HUES64 (cell line): ENCODE measurements at regions not wholly inside any gene's neighbourhood (a gene's known extent, or its start where the extent isn't known, plus 50 kb on each side); places are given as distances from the start of the nearest gene placed in this dataset.

Source experiments
- H3K27ac ChIP-seq: 2 replicates; pipeline ENCODE4 v1.7.0; 2013; ENCODE audit warnings: low read depth, low read length, inconsistent platforms
- H3K27me3 ChIP-seq: 2 replicates; pipeline ENCODE4 v1.6.1; 2013; ENCODE audit warnings: mild to moderate bottlenecking, low read length; ENCODE audit not compliant: insufficient read depth
- H3K36me3 ChIP-seq: 2 replicates; pipeline ENCODE4 v1.6.1; 2013; ENCODE audit warnings: mild to moderate bottlenecking, low read length; ENCODE audit not compliant: insufficient read depth
- H3K4me1 ChIP-seq: 2 replicates; pipeline ENCODE4 v1.6.1; 2013; ENCODE audit warnings: mild to moderate bottlenecking, low read length, moderate library complexity; ENCODE audit not compliant: insufficient read depth
- H3K4me3 ChIP-seq: 2 replicates; pipeline ENCODE4 v1.5.1; 2013; ENCODE audit warnings: mild to moderate bottlenecking, low read length, moderate library complexity
- H3K9ac ChIP-seq: 2 replicates; pipeline ENCODE4 v1.6.1; 2013; ENCODE audit warnings: mild to moderate bottlenecking, low read depth, low read length
- H3K9me3 ChIP-seq: 2 replicates; pipeline ENCODE4 v1.6.1; 2013; ENCODE audit warnings: low read depth, low read length; ENCODE audit not compliant: insufficient read depth
- WGBS: fragments of 150-250, 120-280 bp; methylation state at CpG from one replicate; pipeline ENCODE4 v1.1.7; 2013; ENCODE audit warnings: missing lambda C conversion rate; 5-methylcytosine and 5-hydroxymethylcytosine counted together

GRCh38 chr9:89797937-89798455 lies 193.2 kb downstream of the GADD45G start:
- H3K4me1 ChIP-seq = no peaks in the 10 kb centered on the region
- no peak overlapping the region for H3K4me3 ChIP-seq
- H3K36me3 ChIP-seq = no peaks in the 10 kb centered on the region
- no peak overlapping the region for H3K27ac ChIP-seq
- H3K9me3 ChIP-seq = no peaks in the 10 kb centered on the region
- H3K27me3 ChIP-seq = no peaks in the 10 kb centered on the region
- WGBS = 84% methylated on average over 8 of the region's 8 CpGs
- H3K9ac ChIP-seq = no peak overlapping the region

DNA sequence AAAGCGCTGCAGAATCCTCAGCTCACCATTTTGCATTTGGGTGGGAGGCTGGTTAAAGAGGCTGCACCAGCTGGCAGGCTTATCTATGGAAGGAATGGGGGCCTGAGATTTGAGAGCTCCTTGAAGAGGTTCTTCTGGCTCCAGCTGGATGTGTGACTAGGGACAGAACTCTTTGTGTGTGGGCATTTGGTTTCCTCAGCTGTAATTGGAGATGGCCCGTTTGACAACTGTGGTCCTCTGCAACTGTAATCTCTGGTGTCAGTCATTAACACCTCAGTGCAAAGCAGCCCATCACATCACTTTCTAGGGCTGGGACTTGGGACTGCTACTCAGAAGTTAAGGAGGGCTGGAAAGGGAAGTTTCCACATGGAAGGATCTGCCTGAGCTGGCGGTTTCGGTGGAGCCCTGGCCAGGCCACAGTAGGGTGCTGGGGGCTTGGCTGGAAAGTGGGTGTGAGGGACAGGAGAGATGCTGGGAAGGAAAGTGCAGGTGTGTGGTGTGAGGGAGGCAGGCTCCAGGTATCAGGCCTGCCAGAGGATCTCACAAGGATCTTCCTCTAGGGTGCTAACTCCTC lies 193.8 kb downstream of the GADD45G start:
- Histone ChIP-seq H3K4me3 (no peak overlapping the region), H3K36me3 (no peaks in the 10 kb centered on the region), H3K9ac (no peak overlapping the region), H3K27ac (no peak overlapping the region), H3K27me3 (no peaks in the 10 kb centered on the region), H3K4me1 (no peaks in the 10 kb centered on the region), H3K9me3 (no peaks in the 10 kb centered on the region)
- 87% methylated on average over 4 of the region's 4 CpGs for WGBS

DNA sequence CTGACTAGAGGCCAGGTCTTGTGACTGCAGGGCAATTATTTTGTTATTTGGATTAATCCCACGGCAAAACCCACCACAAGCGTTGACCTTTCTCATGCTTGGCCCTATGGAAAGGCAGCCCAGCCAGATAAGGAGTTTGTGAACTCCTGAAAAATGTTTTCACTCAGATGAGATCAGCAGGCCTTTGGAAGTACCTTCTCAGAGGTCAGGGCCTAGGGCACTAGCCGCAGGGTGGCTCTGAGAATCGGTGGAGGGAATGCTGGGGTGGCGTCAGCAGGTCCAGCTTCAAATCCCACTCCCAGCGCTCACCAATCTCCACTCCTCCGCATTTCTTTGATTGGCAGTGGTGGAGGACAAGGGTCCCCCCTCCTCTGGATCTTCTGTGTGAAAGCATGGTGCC lies 194.4 kb downstream of the GADD45G start:
- WGBS = 99% methylated on average over 7 of the region's 7 CpGs
- Histone ChIP-seq H3K9ac (no peak overlapping the region), H3K27ac (no peak overlapping the region), H3K9me3 (no peaks in the 10 kb centered on the region), H3K27me3 (no peaks in the 10 kb centered on the region), H3K36me3 (no peaks in the 10 kb centered on the region), H3K4me1 (peaks cover under 1% of the 10 kb centered on the region; the same call in 1 of the 2 replicates), H3K4me3 (no peak overlapping the region)

- WGBS = 88% methylated on average over 3 of the region's 3 CpGs
- Histone ChIP-seq H3K4me3 (no peak overlapping the region), H3K27ac (no peak overlapping the region), H3K36me3 (no peaks in the 10 kb centered on the region), H3K4me1 (peaks cover 6% of the 10 kb centered on the region), H3K9me3 (no peaks in the 10 kb centered on the region), H3K9ac (no peak overlapping the region), H3K27me3 (no peaks in the 10 kb centered on the region)
These were observed 195.0 kb downstream of the GADD45G start for GRCh38 chr9:89799766-89800165.

DNA sequence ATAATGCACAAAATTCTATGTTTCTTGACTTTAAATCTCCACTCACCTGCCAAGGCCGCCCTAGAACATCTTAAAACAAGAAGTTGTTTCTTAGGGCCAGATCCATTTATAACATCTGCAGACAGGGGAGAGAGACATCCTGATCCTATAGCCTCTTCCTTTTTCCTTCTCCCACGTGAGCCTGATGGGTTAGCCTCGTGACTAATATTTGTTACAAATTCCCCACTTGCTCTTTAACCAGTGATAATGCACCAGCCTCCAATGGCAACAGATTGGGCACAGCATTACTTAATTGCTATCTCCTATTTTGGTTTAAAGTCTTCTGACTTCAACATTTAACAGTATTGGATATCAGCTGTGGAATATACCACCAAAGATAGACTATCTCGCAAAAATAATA lies 196.5 kb downstream of the GADD45G start:
- Histone ChIP-seq H3K9me3 (no peaks in the 10 kb centered on the region), H3K9ac (no peak overlapping the region), H3K4me3 (no peak overlapping the region), H3K27ac (no peak overlapping the region), H3K27me3 (no peaks in the 10 kb centered on the region), H3K36me3 (no peaks in the 10 kb centered on the region), H3K4me1 (peaks cover 13% of the 10 kb centered on the region)
- whole genome bisulfite sequencing = 98% methylated on average over 4 of the region's 4 CpGs

DNA sequence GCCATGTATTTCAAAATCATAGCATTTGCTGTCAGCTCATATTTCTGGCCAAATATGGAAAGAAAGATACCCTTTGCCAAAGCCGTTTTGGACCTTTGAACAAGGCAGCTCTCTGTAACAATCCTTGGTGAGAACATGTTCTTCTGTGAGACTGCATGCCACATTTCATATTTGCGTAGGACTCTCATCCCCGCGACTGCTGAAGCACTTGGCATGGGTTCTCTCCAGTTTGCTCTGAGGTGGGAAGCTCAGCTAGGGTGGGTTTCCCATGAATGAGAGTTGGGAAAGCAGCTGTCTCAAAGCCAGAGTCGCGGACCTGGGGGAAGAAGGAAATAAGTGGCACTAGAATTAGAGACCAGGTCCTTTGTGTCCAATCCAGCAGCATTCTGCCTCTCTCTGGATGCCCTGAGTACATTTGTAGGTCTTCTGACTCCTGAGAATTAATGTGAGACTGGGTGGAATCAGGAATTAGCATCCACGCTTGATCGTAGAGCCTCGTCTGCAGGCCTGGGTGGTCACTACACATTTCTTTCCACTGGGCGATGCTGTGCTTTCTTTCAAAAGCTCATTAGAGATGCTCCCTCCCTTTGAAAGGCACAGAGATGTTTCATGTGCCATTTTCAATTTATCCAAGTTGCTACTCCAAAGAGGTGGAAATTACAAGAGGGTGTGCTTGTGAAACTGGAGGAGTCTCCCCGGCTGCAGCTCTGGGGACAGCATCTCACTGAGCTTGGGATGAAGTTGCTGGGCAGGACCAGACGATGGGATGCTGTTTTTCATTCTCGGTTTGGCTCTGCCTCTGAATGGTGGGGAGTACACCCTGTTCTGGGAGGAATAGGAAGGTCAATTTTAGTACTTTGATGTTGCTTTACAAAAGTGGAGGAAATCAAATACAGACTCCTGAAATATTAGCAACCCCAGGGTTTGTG lies 197.2 kb downstream of the GADD45G start:
- 84% methylated on average over 13 of the region's 13 CpGs for WGBS
- H3K27ac ChIP-seq = no peak overlapping the region
- H3K4me3 ChIP-seq = no peak overlapping the region
- no peaks in the 10 kb centered on the region for H3K36me3 ChIP-seq
- H3K9me3 ChIP-seq = no peaks in the 10 kb centered on the region
- peaks cover 13% of the 10 kb centered on the region for H3K4me1 ChIP-seq
- H3K9ac ChIP-seq = no peak overlapping the region
- no peaks in the 10 kb centered on the region for H3K27me3 ChIP-seq

GRCh38 chr9:89802781-89803355 lies 198.1 kb downstream of the GADD45G start:
- WGBS = 92% methylated on average over 8 of the region's 8 CpGs

GRCh38 chr9:89803403-89803802 lies 198.6 kb downstream of the GADD45G start:
- Histone ChIP-seq H3K27me3 (no peaks in the 10 kb centered on the region), H3K9me3 (no peaks in the 10 kb centered on the region), H3K9ac (no peak overlapping the region), H3K36me3 (no peaks in the 10 kb centered on the region), H3K4me3 (no peak overlapping the region), H3K27ac (no peak overlapping the region), H3K4me1 (peaks cover 22% of the 10 kb centered on the region)
- WGBS = 95% methylated on average over 7 of the region's 7 CpGs

More at GRCh38 chr9:89802781-89803355, 198.1 kb downstream of the GADD45G start:
- Histone ChIP-seq H3K4me3 (no peak overlapping the region), H3K4me1 (peaks cover 16% of the 10 kb centered on the region), H3K9me3 (no peaks in the 10 kb centered on the region), H3K9ac (no peak overlapping the region), H3K27ac (no peak overlapping the region), H3K36me3 (no peaks in the 10 kb centered on the region), H3K27me3 (no peaks in the 10 kb centered on the region)

DNA sequence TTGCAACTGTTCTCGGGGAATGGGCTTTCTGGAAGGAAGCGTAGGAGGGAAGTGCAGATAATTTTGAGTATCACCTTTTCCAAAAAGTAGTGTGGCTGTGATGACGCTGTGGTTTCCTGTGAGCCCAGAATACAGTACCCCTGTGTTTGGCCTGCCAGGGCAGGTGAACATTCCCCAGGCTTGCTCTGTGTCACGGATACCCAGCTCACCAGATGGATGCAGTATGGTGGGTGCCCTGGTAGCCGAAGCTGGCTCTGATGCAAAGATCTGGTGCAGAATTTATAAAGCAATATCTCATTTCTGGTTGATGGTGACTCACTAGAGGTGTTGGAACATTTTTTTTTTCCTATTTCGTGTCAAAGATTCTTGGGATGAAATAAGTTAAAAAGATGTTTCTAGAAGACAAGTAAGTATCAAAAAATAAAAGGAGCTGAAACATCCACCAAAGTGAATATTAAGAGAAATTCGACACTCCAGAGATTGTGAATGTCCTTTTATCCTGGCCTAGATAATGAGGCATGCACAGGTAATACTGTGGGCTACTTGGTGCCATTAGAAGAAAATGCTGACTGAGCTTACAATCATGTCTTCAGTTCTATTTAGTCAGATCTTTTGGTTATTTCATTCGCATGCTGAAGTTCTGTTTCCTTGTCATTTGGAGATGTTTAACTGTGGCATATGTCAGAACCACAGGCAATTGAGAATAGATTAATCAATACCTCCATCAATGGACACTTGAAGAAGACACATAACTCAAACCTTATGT lies 200.1 kb downstream of the GADD45G start:
- Histone ChIP-seq H3K27ac (peak overlapping the region; percentile 35; the same call in 1 of the 2 replicates), H3K36me3 (no peaks in the 10 kb centered on the region), H3K9ac (no peak overlapping the region), H3K9me3 (no peaks in the 10 kb centered on the region), H3K27me3 (no peaks in the 10 kb centered on the region), H3K4me3 (no peak overlapping the region), H3K4me1 (peaks cover 24% of the 10 kb centered on the region)
- WGBS = 82% methylated on average over 8 of the region's 8 CpGs

- Histone ChIP-seq H3K4me1 (peaks cover 24% of the 10 kb centered on the region), H3K9me3 (no peaks in the 10 kb centered on the region), H3K36me3 (no peaks in the 10 kb centered on the region), H3K9ac (no peak overlapping the region), H3K27me3 (no peaks in the 10 kb centered on the region), H3K27ac (no peak overlapping the region), H3K4me3 (no peak overlapping the region)
- WGBS = 94% methylated on average over 10 of the region's 10 CpGs
These were observed 200.9 kb downstream of the GADD45G start for GRCh38 chr9:89805571-89806292.
